Mesendoderm (in vitro differentiated cells): ENCODE measurements at regions not wholly inside any gene's neighbourhood (a gene's known extent, or its start where the extent isn't known, plus 50 kb on each side); places are given as distances from the start of the nearest gene placed in this dataset.
A peak's percentile ranks its signal among the peaks of the same experiment; 100 is the strongest.

ENCODE experiments used
- DNase-seq: peaks from one replicate; pipeline ENCODE4 v3.0.0; 2013
- H2AK5ac ChIP-seq: 2 replicates; pipeline ENCODE4 v1.6.1; 2013; ENCODE audit warnings: low read length, inconsistent platforms
- H2BK120ac ChIP-seq: 2 replicates; pipeline ENCODE4 v1.6.1; 2013; ENCODE audit warnings: low read depth, mild to moderate bottlenecking, low read length, moderate library complexity, mixed read lengths
- H2BK15ac ChIP-seq: replicated peaks from 2 replicates; pipeline ENCODE4 v1.6.1; 2013; ENCODE audit warnings: low read depth, mild to moderate bottlenecking, moderate library complexity
- H2BK5ac ChIP-seq: 2 replicates; pipeline ENCODE4 v1.6.1; 2013; ENCODE audit warnings: low read length, inconsistent platforms
- H3K18ac ChIP-seq: 2 replicates; pipeline ENCODE4 v1.6.1; 2013; ENCODE audit warnings: mild to moderate bottlenecking, low read length, mixed read lengths
- H3K23ac ChIP-seq: one replicate; pipeline ENCODE4 v1.6.1; 2013; ENCODE audit warnings: low read length
- H3K27ac ChIP-seq: 2 replicates; pipeline ENCODE4 v1.5.1; 2013; ENCODE audit warnings: low read depth, mild to moderate bottlenecking, inconsistent platforms, low read length, moderate library complexity
- H3K27me3 ChIP-seq: 2 replicates; pipeline ENCODE4 v1.6.1; 2013; ENCODE audit warnings: low read length, control low read depth, mild to moderate bottlenecking, inconsistent platforms; ENCODE audit not compliant: insufficient read depth, poor library complexity
- H3K36me3 ChIP-seq: 2 replicates; pipeline ENCODE4 v1.6.1; 2013; ENCODE audit warnings: low read length, inconsistent platforms; ENCODE audit not compliant: control insufficient read depth, insufficient read depth
- H3K4ac ChIP-seq: one replicate; pipeline ENCODE4 v1.6.1; 2013; ENCODE audit warnings: low read depth, mild to moderate bottlenecking, low read length, moderate library complexity
- H3K4me1 ChIP-seq: 2 replicates; pipeline ENCODE4 v1.6.1; 2013; ENCODE audit warnings: low read depth, low read length, inconsistent platforms; ENCODE audit not compliant: control insufficient read depth
- H3K4me2 ChIP-seq: 2 replicates; pipeline ENCODE4 v1.6.1; 2013; ENCODE audit warnings: low read length
- H3K4me3 ChIP-seq: 2 replicates; pipeline ENCODE4 v1.5.1; 2013; ENCODE audit warnings: mild to moderate bottlenecking, low read length
- H3K56ac ChIP-seq: one replicate; pipeline ENCODE4 v1.6.1; 2013; ENCODE audit warnings: low read length
- H3K79me1 ChIP-seq: 2 replicates; pipeline ENCODE4 v1.6.1; 2013; ENCODE audit warnings: low read length, inconsistent platforms
- H3K79me2 ChIP-seq: 2 replicates; pipeline ENCODE4 v1.6.1; 2013; ENCODE audit warnings: mild to moderate bottlenecking, low read length; ENCODE audit not compliant: control insufficient read depth, insufficient read depth
- H3K9ac ChIP-seq: 2 replicates; pipeline ENCODE4 v1.6.1; 2013; ENCODE audit warnings: low read length, inconsistent platforms
- H4K5ac ChIP-seq: one replicate; pipeline ENCODE4 v1.6.1; 2013; ENCODE audit warnings: low read length
- H4K8ac ChIP-seq: one replicate; pipeline ENCODE4 v1.6.1; 2013; ENCODE audit warnings: low read depth, mild to moderate bottlenecking, control low read depth, low read length, moderate library complexity
- WGBS: extraction: QIAGEN DNeasy Blood & Tissue Kit; methylation state at CpG from one replicate; pipeline ENCODE4 v1.1.7; 2013; ENCODE audit warnings: low lambda C conversion rate, missing lambda C conversion rate; ENCODE audit not compliant: insufficient coverage; ENCODE audit errors: extremely low coverage; 5-methylcytosine and 5-hydroxymethylcytosine counted together

GRCh38 chr17:5669191-5669590, 84.9 kb upstream of the NLRP1 start:
- no peak overlapping the region for H3K56ac ChIP-seq
- WGBS: no CpG with 5 or more reads among the region's 5 CpGs

GRCh38 chr17:5672141-5672540, 87.8 kb upstream of the NLRP1 start:
- Histone ChIP-seq H2BK5ac (no peak overlapping the region), H3K4ac (no peak overlapping the region), H3K9ac (no peak overlapping the region), H3K27me3 (no peaks in the 10 kb centered on the region), H3K4me2 (no peak overlapping the region), H3K4me3 (no peak overlapping the region), H2AK5ac (no peak overlapping the region), H3K4me1 (no peaks in the 10 kb centered on the region), H3K27ac (no peak overlapping the region), H3K23ac (no peak overlapping the region), H2BK15ac (no peak overlapping the region), H3K79me2 (no peaks in the 10 kb centered on the region), H3K18ac (no peak overlapping the region), H2BK120ac (no peak overlapping the region), H4K5ac (no peak overlapping the region), H4K8ac (no peak overlapping the region), H3K56ac (peak overlapping the region; percentile 1), H3K36me3 (no peaks in the 10 kb centered on the region), H3K79me1 (no peaks in the 10 kb centered on the region)
- no CpG with 5 or more reads among the region's 3 CpGs for WGBS
- DNase-seq: no peak

More at GRCh38 chr17:5669191-5669590, 84.9 kb upstream of the NLRP1 start:
- no peak overlapping the region for H3K27ac ChIP-seq
- H2AK5ac ChIP-seq: no peak overlapping the region
- no peaks in the 10 kb centered on the region for H3K36me3 ChIP-seq
- no peaks in the 10 kb centered on the region for H3K27me3 ChIP-seq
- no peaks in the 10 kb centered on the region for H3K4me1 ChIP-seq
- H3K79me1 ChIP-seq: no peaks in the 10 kb centered on the region
- H3K79me2 ChIP-seq: no peaks in the 10 kb centered on the region
- H2BK15ac ChIP-seq: no peak overlapping the region
- no peak overlapping the region for H4K5ac ChIP-seq
- H4K8ac ChIP-seq: no peak overlapping the region
- no peak overlapping the region for H3K18ac ChIP-seq
- DNase-seq: no peak
- no peak overlapping the region for H2BK5ac ChIP-seq
- H3K9ac ChIP-seq: no peak overlapping the region
- H3K4me2 ChIP-seq: no peak overlapping the region
- no peak overlapping the region for H3K23ac ChIP-seq
- H3K4ac ChIP-seq: no peak overlapping the region
- no peak overlapping the region for H2BK120ac ChIP-seq
- no peak overlapping the region for H3K4me3 ChIP-seq

- WGBS: no CpG with 5 or more reads among the region's 5 CpGs
- no peak for DNase-seq
Measured at GRCh38 chr17:5672815-5673430, 88.6 kb upstream of the NLRP1 start.

GRCh38 chr17:5675625-5676421, 91.5 kb upstream of the NLRP1 start:
- no peaks in the 10 kb centered on the region for H3K27me3 ChIP-seq
- no CpG with 5 or more reads among the region's 6 CpGs for WGBS
- H2BK15ac ChIP-seq: no peak overlapping the region
- no peak overlapping the region for H3K9ac ChIP-seq
- no peaks in the 10 kb centered on the region for H3K79me2 ChIP-seq
- H2BK120ac ChIP-seq: no peak overlapping the region
- no peak overlapping the region for H4K5ac ChIP-seq
- H3K4me2 ChIP-seq: no peak overlapping the region
- no peak overlapping the region for H3K56ac ChIP-seq
- no peak overlapping the region for H2BK5ac ChIP-seq
- no peak overlapping the region for H3K4ac ChIP-seq
- H3K36me3 ChIP-seq: no peaks in the 10 kb centered on the region
- no peaks in the 10 kb centered on the region for H3K79me1 ChIP-seq
- no peak overlapping the region for H3K4me3 ChIP-seq
- no peak overlapping the region for H3K27ac ChIP-seq
- H3K4me1 ChIP-seq: no peaks in the 10 kb centered on the region
- no peak overlapping the region for H2AK5ac ChIP-seq
- DNase-seq: no peak
- H3K23ac ChIP-seq: no peak overlapping the region
- H3K18ac ChIP-seq: no peak overlapping the region
- H4K8ac ChIP-seq: no peak overlapping the region

More at GRCh38 chr17:5672815-5673430, 88.6 kb upstream of the NLRP1 start:
- Histone ChIP-seq H3K4me2 (no peak overlapping the region), H2AK5ac (no peak overlapping the region), H3K56ac (no peak overlapping the region), H2BK15ac (no peak overlapping the region), H3K4me3 (no peak overlapping the region), H4K5ac (no peak overlapping the region), H3K27me3 (no peaks in the 10 kb centered on the region), H3K79me1 (no peaks in the 10 kb centered on the region), H3K27ac (no peak overlapping the region), H3K4ac (no peak overlapping the region), H2BK5ac (no peak overlapping the region), H3K79me2 (no peaks in the 10 kb centered on the region), H3K36me3 (no peaks in the 10 kb centered on the region), H4K8ac (no peak overlapping the region), H3K18ac (no peak overlapping the region), H2BK120ac (no peak overlapping the region), H3K4me1 (no peaks in the 10 kb centered on the region), H3K23ac (no peak overlapping the region), H3K9ac (no peak overlapping the region)

GRCh38 chr17:5677620-5678019, 93.3 kb upstream of the NLRP1 start:
- no peaks in the 10 kb centered on the region for H3K79me2 ChIP-seq

More at GRCh38 chr17:5677620-5678019, 93.3 kb upstream of the NLRP1 start:
- Histone ChIP-seq H2BK5ac (no peak overlapping the region), H3K4me3 (no peak overlapping the region), H2BK120ac (no peak overlapping the region), H3K4me1 (peaks cover 3% of the 10 kb centered on the region), H2BK15ac (no peak overlapping the region), H3K56ac (no peak overlapping the region), H3K18ac (no peak overlapping the region), H3K9ac (no peak overlapping the region), H3K4me2 (no peak overlapping the region), H3K79me1 (no peaks in the 10 kb centered on the region), H3K27me3 (no peaks in the 10 kb centered on the region), H3K36me3 (no peaks in the 10 kb centered on the region), H3K27ac (no peak overlapping the region), H4K8ac (no peak overlapping the region), H3K23ac (no peak overlapping the region), H2AK5ac (no peak overlapping the region), H4K5ac (no peak overlapping the region), H3K4ac (no peak overlapping the region)
- DNase-seq: no peak
- WGBS: no CpG with 5 or more reads among the region's 1 CpG
